HG03442 (cell line): ENCODE measurements at regions not wholly inside any gene's neighbourhood (a gene's known extent, or its start where the extent isn't known, plus 50 kb on each side); places are given as distances from the start of the nearest gene placed in this dataset.

ENCODE experiments used
- ATAC-seq: cut with Tn5 transposase; IDR thresholded peaks from one replicate; pipeline ENCODE4 v1.9.1; 2021; ENCODE audit warnings: mild to moderate bottlenecking, moderate library complexity; ENCODE audit not compliant: unreplicated experiment

DNA sequence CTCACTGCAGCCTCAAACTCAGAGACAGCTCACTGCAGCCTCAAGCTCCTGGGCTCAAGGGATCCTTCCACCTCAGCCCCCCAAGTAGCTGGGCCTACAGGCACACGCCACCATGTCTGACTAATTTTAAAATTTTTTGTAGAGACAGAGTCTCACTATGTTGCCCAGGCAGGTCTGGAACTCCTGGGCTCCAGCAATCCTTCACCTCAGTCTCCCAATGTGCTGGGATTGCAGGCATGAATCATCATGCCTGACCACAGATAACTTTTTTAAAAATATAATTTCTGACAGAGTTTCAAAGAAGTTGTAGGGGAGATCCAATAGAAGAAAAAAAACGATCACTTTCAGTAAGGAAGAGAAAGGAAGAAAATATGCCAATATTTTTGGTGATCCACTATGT is 189.7 kb upstream of the CDKN3 start:
- ATAC-seq, result no peak

DNA sequence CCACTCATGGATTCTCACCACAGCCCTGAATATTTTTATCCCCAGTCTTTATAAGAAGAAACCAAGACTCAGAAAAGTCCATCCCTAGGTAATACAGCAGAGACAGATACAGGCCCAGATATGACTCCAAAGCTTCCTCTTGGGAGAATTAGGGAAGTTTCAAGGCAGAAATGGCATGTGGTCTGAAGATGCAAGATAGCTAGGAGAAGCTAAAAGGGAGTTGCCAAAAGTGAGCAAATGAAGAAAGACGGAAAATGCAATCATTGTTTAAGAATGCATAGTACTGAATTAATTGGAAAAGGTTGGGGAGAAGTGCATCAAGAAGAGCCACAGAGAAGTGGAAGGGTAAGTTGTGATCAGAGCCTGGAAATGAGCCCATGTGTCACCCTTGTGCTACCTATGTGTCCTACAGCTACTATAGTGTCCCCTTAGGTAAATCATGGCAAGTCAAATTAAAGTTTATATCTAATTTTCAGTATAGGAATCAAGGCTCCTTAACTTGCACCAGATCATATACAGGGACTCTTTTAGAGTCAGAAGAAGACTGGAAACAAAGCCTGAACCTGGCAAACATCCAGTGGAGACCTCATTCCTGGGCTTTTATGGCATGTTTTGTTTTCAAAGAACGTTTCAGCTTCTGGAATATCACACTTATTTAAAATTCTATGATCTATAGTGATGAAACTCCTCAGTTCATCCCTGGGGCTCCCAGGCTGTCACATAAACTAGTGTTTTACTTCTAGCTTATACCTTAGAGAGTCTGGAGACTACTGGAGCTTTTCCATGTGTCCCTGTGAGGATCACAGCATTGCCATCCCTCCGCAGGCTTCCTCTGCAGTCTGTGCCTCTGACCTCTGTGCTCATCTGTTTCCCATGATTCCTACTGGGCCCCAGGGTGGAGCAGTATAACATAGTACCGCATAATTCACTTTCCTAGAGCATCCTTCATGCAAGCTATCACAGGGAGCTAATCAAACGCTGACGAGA is 189.0 kb upstream of the CDKN3 start:
- ATAC-seq, result no peak

DNA sequence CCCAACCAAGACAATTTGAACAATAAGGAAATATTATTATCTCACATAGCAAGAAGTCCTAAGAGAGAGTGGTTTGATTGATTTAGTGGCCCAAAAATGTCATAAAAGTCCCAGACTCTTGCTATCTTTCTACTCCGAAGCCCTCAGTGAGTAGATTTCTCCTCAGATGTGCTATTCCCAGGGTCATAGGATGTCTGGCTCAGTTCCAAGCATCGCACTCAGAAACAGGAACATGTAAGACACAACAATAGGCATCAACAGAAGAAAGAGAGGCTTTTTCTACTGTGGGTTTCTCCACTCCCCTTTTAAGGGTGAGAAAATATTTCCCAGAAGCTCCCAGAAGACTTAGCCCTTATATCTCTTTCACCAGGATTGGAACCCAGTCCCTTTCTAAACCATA is 188.1 kb upstream of the CDKN3 start:
- ATAC-seq, result no peak

GRCh38 chr14:54209511-54210250 is 187.1 kb upstream of the CDKN3 start:
- no peak for ATAC-seq

DNA sequence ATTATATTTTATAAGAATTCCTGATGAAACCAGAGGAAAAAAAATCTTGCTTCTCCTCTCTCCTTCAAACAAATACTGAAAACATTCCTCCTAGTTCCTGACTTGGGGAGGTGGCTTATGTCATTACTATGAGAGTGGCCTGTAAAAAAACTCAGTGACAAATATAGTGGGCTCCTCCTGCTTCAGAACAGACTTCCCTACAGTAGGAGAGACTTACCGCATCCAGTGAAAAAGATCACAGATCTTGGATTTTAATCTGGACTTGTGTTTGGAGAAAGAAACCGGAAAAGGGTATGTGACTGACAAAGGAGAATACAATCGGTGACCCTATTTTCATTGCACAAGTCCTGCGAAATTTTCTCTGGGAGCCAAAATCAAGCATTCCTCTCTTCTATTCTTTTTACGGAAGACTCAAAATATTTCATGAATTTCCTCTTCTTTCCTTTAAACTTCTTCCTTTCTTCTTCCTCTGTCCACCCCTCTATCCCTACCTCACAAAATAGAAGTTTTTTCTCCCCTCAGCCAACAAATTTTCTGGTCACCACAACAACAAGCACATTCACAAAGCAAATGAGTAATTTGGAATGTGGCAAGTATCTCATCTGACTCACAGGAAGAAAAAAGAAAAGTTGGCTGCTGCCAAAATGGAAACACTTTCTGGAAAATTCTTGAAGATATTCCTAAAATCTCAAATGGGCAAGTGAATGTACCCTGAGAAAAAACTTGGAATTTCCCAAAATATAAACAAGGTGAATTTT is 185.1 kb upstream of the CDKN3 start:
- ATAC-seq, result no peak

GRCh38 chr14:54213536-54213935 is 183.3 kb upstream of the CDKN3 start:
- no peak for ATAC-seq

- no peak for ATAC-seq
Measured at GRCh38 chr14:54216827-54217226, 180.0 kb upstream of the CDKN3 start.

DNA sequence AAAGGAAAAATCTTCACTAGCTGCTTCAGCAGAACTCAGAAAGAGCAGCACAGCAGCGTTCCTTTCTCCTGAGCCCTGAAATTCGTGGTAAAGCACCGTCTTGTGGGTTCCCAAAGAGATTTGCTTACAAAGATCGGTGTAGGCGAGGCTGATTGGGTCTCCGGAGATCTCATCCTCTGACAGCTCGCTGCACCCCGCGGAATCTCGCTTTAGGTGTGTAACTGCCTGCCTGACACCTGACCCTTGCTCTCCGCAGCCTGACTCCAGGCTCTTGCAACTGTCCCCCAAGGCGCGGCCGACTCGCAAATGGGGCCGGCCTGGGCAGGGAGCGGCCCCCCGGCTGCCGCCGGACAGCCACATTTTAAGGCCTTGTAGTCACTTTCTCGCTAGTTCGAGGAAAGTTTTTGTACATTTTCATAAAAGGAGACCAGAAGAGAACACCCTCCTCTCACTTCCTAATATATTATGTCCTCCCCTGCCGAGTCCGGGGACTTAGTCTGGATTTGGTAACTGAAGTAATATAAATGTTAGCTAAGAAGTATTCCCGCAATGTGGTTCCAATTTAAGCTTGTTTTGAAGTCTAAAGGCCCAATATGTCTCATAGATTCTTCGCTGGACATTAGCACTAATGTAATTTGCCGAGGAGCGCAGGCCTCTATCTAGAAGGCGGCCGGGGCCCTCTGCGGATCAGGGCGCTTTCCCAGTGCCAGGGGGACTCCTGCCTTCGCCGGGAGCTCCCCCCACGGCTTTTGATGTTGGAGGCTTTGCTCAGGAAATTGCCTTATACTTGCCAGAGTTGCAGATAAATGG is 177.3 kb upstream of the CDKN3 start:
- ATAC-seq, result no peak

DNA sequence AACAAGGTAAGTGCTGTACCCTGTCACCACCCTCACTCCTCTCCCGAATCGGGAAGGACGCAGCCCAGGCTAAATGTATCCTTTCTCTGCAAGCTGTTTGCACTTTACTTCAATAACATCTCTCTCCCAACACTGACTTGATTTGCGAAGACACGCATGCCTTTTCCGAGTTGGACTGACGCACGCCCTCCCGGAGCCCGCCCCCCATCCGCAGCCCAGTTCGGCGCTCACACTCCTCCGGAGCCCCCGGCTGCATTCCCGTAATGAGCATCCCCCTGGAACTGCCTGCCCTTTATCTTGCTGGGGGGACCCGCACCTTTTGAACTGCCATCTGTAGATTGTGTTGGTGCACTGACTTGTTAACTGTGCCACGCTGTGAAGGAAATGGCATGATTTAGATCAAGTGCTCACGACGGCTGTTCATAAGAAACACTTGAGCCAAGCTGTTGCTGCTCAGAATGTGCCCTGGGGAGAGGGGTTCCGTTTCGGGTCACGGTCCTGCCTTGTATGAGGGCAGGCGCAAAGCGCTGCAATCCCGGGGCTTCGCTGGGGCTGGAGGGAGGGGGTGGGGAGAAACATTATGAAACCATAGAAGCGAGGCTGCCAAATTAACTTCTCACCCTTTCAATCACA is 176.6 kb upstream of the CDKN3 start:
- no peak for ATAC-seq

DNA sequence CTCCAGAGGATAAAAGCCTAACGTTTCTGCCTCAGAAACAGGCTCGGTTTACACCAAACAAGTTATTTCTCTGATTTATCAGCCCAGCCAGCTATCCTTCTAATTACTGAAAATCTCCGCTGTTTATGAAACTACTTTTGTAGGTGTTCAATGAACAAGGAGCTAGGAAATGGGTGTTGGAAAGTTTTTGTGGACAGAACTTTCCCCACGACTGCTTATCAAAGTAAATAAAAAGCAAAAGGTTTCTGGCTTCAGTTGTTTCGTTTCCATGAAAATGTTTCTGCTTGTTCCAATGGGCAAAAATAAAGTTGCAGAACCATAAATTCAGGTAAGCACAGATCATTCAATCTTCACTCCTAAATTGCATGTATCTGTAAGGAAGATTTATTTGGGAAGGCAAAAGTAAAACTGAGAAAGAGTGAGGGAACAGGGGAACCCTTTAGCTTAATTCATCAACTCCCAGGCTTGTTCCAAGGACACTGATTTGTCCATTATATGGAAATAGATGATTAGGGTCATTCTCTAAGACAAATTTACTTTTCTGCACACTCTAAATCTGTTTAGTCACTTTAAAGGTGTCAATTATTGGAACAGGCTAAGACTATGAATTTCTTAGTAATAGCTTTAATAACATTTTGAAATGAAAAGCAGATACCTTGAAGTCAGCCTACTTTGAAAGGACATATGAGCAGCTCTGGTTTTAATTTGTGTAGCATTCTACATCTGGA is 175.9 kb upstream of the CDKN3 start:
- no peak for ATAC-seq

DNA sequence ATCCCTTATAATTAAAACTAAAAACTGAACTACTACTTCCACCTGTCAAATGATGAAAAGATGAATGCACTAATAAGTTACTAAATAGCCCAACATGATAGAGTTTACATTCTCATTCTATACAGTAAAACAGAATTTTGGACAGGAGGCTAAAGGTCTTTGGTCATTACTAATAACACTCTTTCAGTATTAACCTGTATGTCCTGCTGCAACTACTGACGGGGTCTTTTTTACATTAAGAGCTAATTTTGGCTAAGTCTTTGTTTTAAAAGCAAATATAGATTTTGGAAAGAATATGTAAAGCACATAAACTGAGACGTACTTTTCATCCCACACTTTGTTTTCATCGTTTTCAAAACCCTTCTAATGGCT is 175.4 kb upstream of the CDKN3 start:
- ATAC-seq, result no peak

DNA sequence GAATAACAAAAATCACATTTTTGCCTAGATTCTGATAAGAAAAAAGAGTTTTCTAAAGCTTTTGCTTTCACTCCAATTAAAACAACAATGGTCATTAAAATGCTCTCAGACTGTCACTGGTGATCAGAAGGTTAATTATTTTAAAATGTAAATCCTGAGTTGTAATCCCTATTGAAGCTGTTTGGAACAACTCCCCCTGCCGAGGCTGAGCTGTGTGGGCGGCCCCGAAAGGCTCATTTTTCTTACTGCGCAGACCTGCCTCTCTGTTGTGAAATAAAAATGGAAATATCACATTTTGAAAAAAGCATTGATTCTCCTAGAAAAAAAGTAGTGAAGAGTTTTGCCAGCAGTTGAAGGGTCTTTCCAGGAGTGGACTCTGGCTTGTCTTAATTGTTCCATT is 174.8 kb upstream of the CDKN3 start:
- ATAC-seq, result no peak

DNA sequence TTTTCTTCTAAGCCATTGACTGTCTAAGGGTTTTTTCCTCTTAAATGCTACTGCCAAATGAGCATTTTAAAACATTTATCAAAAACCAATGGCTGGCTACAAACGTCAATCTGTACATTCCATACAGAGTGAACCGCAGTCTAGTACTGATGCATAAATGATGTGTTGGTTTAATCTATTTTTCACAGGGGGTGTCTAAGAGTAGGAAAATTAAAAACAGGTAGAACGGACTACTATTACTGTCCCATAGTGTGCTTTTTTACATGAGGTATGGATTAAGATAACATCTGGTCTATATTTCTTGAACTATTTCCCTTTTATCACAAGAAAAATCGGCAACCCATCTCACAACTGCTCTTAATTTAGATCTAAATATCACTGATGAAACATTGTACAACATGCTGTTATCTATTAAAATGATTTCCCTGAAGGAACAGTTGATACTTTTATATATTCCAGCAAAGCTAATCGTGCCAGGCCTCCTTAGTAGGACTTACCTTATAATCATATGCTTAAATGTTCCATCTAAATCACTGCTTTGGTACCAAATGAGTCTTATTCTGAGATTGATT is 172.9 kb upstream of the CDKN3 start:
- no peak for ATAC-seq

GRCh38 chr14:54225457-54226060 is 171.2 kb upstream of the CDKN3 start:
- no peak for ATAC-seq

DNA sequence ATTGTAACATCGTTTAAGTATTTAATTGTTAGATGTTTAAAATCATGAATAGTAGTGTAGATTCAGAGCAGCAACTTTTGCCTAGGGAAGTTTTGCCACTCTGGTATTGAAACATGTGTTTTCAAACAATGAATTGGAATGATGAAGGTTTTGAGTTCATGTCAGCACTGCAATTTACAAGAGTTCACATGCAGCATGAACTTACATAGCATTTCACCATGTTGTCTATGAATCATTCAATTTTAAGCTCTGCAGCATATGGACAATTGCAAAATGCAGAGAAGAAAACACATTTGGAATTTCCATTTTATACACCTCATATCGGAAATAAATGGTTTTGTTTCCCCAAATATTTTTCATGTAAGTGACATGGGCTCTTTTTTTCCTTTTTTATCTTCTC is 170.7 kb upstream of the CDKN3 start:
- ATAC-seq, result no peak

DNA sequence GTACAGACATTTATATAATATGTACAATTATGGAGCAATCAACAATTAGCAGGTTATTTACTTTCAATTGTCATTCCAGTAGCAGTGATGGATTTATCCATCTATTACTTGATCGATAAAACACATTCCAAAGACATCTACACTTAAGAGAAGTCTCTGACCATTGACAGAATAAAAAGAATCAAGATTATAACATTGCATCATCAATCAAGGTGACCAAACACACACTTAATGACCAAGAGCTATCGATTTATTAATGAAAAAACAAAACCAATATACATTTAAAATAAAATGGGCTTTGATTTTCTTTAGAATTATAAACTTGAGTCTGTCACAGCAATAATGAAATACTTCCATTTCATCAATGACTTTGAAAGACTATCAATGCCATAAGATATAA is 170.2 kb upstream of the CDKN3 start:
- no peak for ATAC-seq

GRCh38 chr14:54229136-54229535 is 167.7 kb upstream of the CDKN3 start:
- no peak for ATAC-seq

DNA sequence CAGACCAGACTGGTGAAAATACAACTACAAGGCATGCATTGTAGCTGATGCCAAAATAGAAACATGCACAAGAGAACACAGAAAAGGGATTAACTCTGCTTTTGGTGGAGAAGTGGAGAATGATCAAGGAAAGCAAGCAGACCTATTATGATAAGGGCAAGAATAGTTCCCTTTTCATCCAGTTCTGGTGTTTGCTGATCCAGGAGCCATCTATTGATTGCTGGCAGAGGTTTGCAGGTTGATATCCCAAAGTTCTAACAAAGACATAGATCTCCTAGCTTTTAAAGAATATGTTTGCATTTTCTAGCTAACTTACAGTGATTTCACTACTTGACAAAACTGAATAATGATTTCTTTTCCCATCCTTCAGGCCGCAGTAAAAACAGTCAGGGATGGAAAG is 166.2 kb upstream of the CDKN3 start:
- ATAC-seq, result no peak

DNA sequence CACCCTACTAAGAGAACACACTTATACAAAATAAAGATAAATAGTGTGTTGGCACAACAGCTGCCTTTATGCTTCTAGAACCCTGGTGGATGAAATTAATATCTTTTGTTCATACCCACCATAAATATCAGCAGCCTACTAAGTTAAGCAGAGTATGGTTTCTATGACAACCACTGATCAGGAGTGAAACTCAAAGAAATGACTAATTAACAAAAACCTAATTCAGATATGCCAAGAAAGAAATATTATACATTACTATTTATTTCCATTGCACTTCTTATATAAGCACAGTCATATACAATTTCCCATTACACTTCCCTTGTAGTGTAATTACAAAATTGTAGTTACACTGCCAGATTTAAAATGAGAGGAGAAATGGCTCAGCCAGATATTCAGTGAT is 164.1 kb upstream of the CDKN3 start:
- no peak for ATAC-seq
